Testis (tissue), 2 donors: ENCODE measurements at regions not wholly inside any gene's neighbourhood (a gene's known extent, or its start where the extent isn't known, plus 50 kb on each side); places are given as distances from the start of the nearest gene placed in this dataset.

Experiments
- DNase-seq: peaks from one replicate; pipeline ENCODE4 v3.0.0-alpha.2; 2019
- H3K27ac ChIP-seq, 2 donors: fragments of 200-600 bp; sonication (generic); one replicate each; pipeline ENCODE4 v1.5.1; 2019
- H3K27me3 ChIP-seq: fragments of 200-600 bp; sonication (generic); one replicate; pipeline ENCODE4 v1.5.1; 2019
- H3K36me3 ChIP-seq: fragments of 200-600 bp; sonication (generic); one replicate; pipeline ENCODE4 v1.5.1; 2017; ENCODE audit warnings: low read depth; ENCODE audit errors: missing control alignments
- H3K4me1 ChIP-seq: fragments of 200-600 bp; sonication (generic); one replicate; pipeline ENCODE4 v1.5.1; 2019
- H3K4me3 ChIP-seq, 2 donors: fragments of 200-600 bp; sonication (generic); one replicate each; pipeline ENCODE4 v1.5.1; 2017 to 2019
- H3K9me3 ChIP-seq: fragments of 200-600 bp; sonication (generic); one replicate; pipeline ENCODE4 v1.5.1; 2017
- CTCF ChIP-seq, 3 experiments: fragments of 450-650 bp in 2 of 3; fragments of 200-600 bp in 1 of 3; sonication (generic) in 1 of 3; IDR thresholded peaks; one replicate each; pipeline ENCODE4 v1.5.1; 2016 to 2019; ENCODE audit warnings: antibody characterized with exemption in 3 of 3, mild to moderate bottlenecking in 2 of 3, moderate library complexity in 1 of 3
- POLR2A ChIP-seq: fragments of 450-650 bp; IDR thresholded peaks from one replicate; pipeline ENCODE4 v1.6.1; 2017; ENCODE audit warnings: antibody characterized with exemption, mild to moderate bottlenecking, moderate library complexity
- WGBS, 2 donors: methylation state at CpG; one replicate each; pipeline ENCODE4 v1.1.5; 2018; 5-methylcytosine and 5-hydroxymethylcytosine counted together
- intact Hi-C: fragments of 100-400 bp; cut with DNase I; formaldehyde crosslinking; loops from one replicate; pipeline ENCODE4 v1.15.1; 2023; ENCODE audit warnings: low total_unique reads

- intact Hi-C loops, result no loop called here
- no peak for TF ChIP-seq POLR2A
- no peak for TF ChIP-seq CTCF (IDR thresholded peaks at IDR 0.05)
- WGBS, 2 donors, result 69 to 70% methylated on average over 5 of the region's 5 CpGs
- Histone ChIP-seq H3K27me3 (no peaks in the 10 kb centered on the region), H3K27ac (no peak overlapping the region), H3K36me3 (no peaks in the 10 kb centered on the region), H3K9me3 (no peaks in the 10 kb centered on the region), H3K4me1 (no peaks in the 10 kb centered on the region), H3K4me3 (no peak overlapping the region)
- DNase-seq, result no peak
Observed at GRCh38 chr20:55782224-55782911, 223.0 kb downstream of the CBLN4 start.

- intact Hi-C loops, result no loop called here
- Histone ChIP-seq H3K4me3 (no peak overlapping the region), H3K27ac (no peak overlapping the region), H3K36me3 (no peaks in the 10 kb centered on the region), H3K27me3 (no peaks in the 10 kb centered on the region), H3K4me1 (no peaks in the 10 kb centered on the region), H3K9me3 (no peaks in the 10 kb centered on the region)
- WGBS, 2 donors, result 79 to 89% methylated on average over 5 of the region's 5 CpGs
- DNase-seq, result no peak
- TF ChIP-seq CTCF (IDR thresholded peaks at IDR 0.05) (no peak), POLR2A (no peak)
Observed at GRCh38 chr20:55778796-55779195, 226.5 kb downstream of the CBLN4 start.

- intact Hi-C loops, result no loop called here
- DNase-seq, result no peak
- Histone ChIP-seq H3K4me3 (no peak overlapping the region), H3K27ac (no peak overlapping the region), H3K4me1 (no peaks in the 10 kb centered on the region), H3K27me3 (no peaks in the 10 kb centered on the region), H3K9me3 (no peaks in the 10 kb centered on the region), H3K36me3 (no peaks in the 10 kb centered on the region)
- TF ChIP-seq CTCF (IDR thresholded peaks at IDR 0.05) (no peak), POLR2A (no peak)
- 51 to 69% methylated on average over 2 of the region's 2 CpGs for WGBS, 2 donors
Observed at GRCh38 chr20:55777641-55778040, 227.7 kb downstream of the CBLN4 start.

GRCh38 chr20:55776176-55776575 is 229.1 kb downstream of the CBLN4 start:
- WGBS, 2 donors, result 82 to 85% methylated on average over 3 of the region's 3 CpGs
- no peak overlapping the region for H3K4me3 ChIP-seq

More at GRCh38 chr20:55776176-55776575, 229.1 kb downstream of the CBLN4 start:
- Histone ChIP-seq H3K27me3 (no peaks in the 10 kb centered on the region), H3K36me3 (no peaks in the 10 kb centered on the region), H3K4me1 (no peaks in the 10 kb centered on the region), H3K27ac (no peak overlapping the region), H3K9me3 (no peaks in the 10 kb centered on the region)
- DNase-seq, result no peak
- intact Hi-C loops, result no loop called here
- TF ChIP-seq CTCF (IDR thresholded peaks at IDR 0.05), result no peak
- TF ChIP-seq POLR2A, result no peak
